RWPE2 (cell line): ENCODE measurements at regions not wholly inside any gene's neighbourhood (a gene's known extent, or its start where the extent isn't known, plus 50 kb on each side); places are given as distances from the start of the nearest gene placed in this dataset.

Experiments used
- ATAC-seq: fragments of 200-7000 bp; cut with Tn5 transposase; 3 replicates; pipeline ENCODE4 v1.9.1; 2021; ENCODE audit warnings: low read depth
- DNase-seq: peaks from one replicate; pipeline ENCODE4 v3.0.0-alpha.2; 2020; ENCODE audit warnings: low spot score
- H3K27ac ChIP-seq: fragments of 450-650 bp; 2 replicates; pipeline ENCODE4 v1.5.1; 2017; ENCODE audit warnings: mild to moderate bottlenecking; ENCODE audit not compliant: poor library complexity, severe bottlenecking
- H3K27me3 ChIP-seq: fragments of 250-450 bp; sonication (Bioruptor Pico); 2 replicates; pipeline ENCODE4 v1.5.1; 2021; ENCODE audit warnings: mild to moderate bottlenecking, moderate library complexity; ENCODE audit not compliant: insufficient read depth, poor library complexity, severe bottlenecking
- H3K36me3 ChIP-seq: fragments of 250-450 bp; sonication (Bioruptor Pico); 2 replicates; pipeline ENCODE4 v1.5.1; 2020; ENCODE audit warnings: low read depth, mild to moderate bottlenecking, moderate library complexity
- H3K4me1 ChIP-seq: fragments of 250-450 bp; sonication (Bioruptor Pico); 2 replicates; pipeline ENCODE4 v1.5.1; 2021; ENCODE audit warnings: mild to moderate bottlenecking, moderate library complexity; ENCODE audit not compliant: insufficient read depth, poor library complexity, severe bottlenecking
- H3K4me3 ChIP-seq: fragments of 250-450 bp; sonication (Bioruptor Pico); 2 replicates; pipeline ENCODE4 v1.5.1; 2021; ENCODE audit warnings: mild to moderate bottlenecking, moderate library complexity; ENCODE audit not compliant: severe bottlenecking
- H3K9me3 ChIP-seq: fragments of 250-450 bp; sonication (Bioruptor Pico); 2 replicates; pipeline ENCODE4 v1.5.1; 2021; ENCODE audit warnings: mild to moderate bottlenecking, moderate library complexity; ENCODE audit not compliant: severe bottlenecking
- TF ChIP-seq, protein P1 (sequence below): fragments of 450-650 bp; IDR thresholded peaks from one replicate; pipeline ENCODE4 v1.5.1; 2017; ENCODE audit warnings: mild to moderate bottlenecking, moderate library complexity; ENCODE audit not compliant: poor library complexity, severe bottlenecking

- no peaks in the 10 kb centered on the region for H3K9me3 ChIP-seq
- peaks cover 5% of the 10 kb centered on the region for H3K4me1 ChIP-seq
- ATAC-seq (no peak), DNase-seq (no peak)
- TF ChIP-seq, protein P1, sequence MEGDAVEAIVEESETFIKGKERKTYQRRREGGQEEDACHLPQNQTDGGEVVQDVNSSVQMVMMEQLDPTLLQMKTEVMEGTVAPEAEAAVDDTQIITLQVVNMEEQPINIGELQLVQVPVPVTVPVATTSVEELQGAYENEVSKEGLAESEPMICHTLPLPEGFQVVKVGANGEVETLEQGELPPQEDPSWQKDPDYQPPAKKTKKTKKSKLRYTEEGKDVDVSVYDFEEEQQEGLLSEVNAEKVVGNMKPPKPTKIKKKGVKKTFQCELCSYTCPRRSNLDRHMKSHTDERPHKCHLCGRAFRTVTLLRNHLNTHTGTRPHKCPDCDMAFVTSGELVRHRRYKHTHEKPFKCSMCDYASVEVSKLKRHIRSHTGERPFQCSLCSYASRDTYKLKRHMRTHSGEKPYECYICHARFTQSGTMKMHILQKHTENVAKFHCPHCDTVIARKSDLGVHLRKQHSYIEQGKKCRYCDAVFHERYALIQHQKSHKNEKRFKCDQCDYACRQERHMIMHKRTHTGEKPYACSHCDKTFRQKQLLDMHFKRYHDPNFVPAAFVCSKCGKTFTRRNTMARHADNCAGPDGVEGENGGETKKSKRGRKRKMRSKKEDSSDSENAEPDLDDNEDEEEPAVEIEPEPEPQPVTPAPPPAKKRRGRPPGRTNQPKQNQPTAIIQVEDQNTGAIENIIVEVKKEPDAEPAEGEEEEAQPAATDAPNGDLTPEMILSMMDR = no peak
- H3K27me3 ChIP-seq = no peaks in the 10 kb centered on the region
- H3K27ac ChIP-seq = no peak overlapping the region
- H3K36me3 ChIP-seq = no peaks in the 10 kb centered on the region
- H3K4me3 ChIP-seq = no peak overlapping the region
These were observed 795.0 kb downstream of the MAFB start for GRCh38 chr20:39894067-39894466.

GRCh38 chr20:39893003-39893685 is 795.9 kb downstream of the MAFB start:
- DNase-seq (no peak), ATAC-seq (peak; percentile 64)
- Histone ChIP-seq H3K27ac (no peak overlapping the region), H3K9me3 (no peaks in the 10 kb centered on the region), H3K4me1 (peaks cover 5% of the 10 kb centered on the region), H3K27me3 (no peaks in the 10 kb centered on the region), H3K4me3 (no peak overlapping the region), H3K36me3 (no peaks in the 10 kb centered on the region)
- TF ChIP-seq, protein P1 = peak; percentile 5

GRCh38 chr20:39890697-39891096 is 798.3 kb downstream of the MAFB start:
- Histone ChIP-seq H3K4me1 (no peaks in the 10 kb centered on the region), H3K27me3 (no peaks in the 10 kb centered on the region), H3K9me3 (no peaks in the 10 kb centered on the region), H3K4me3 (no peak overlapping the region), H3K36me3 (no peaks in the 10 kb centered on the region), H3K27ac (no peak overlapping the region)
- no peak for DNase-seq
- TF ChIP-seq, protein P1 = no peak
- no peak for ATAC-seq

GRCh38 chr20:39888310-39888709 is 800.7 kb downstream of the MAFB start:
- no peaks in the 10 kb centered on the region for H3K27me3 ChIP-seq
- no peaks in the 10 kb centered on the region for H3K9me3 ChIP-seq
- no peaks in the 10 kb centered on the region for H3K4me1 ChIP-seq
- DNase-seq (no peak), ATAC-seq (no peak)
- no peak overlapping the region for H3K27ac ChIP-seq
- no peak overlapping the region for H3K4me3 ChIP-seq
- TF ChIP-seq, protein P1 = no peak
- no peaks in the 10 kb centered on the region for H3K36me3 ChIP-seq

GRCh38 chr20:39886650-39887190 is 802.3 kb downstream of the MAFB start:
- DNase-seq (no peak), ATAC-seq (no peak)
- Histone ChIP-seq H3K27me3 (no peaks in the 10 kb centered on the region), H3K27ac (no peak overlapping the region), H3K4me1 (no peaks in the 10 kb centered on the region), H3K4me3 (no peak overlapping the region), H3K9me3 (no peaks in the 10 kb centered on the region), H3K36me3 (no peaks in the 10 kb centered on the region)
- TF ChIP-seq, protein P1 = no peak
